NCI-H2081 (cell line): ENCODE measurements at regions not wholly inside any gene's neighbourhood (a gene's known extent, or its start where the extent isn't known, plus 50 kb on each side); places are given as distances from the start of the nearest gene placed in this dataset.
"Not testable (repeated sequence)": the region's sequence is repeated elsewhere in the genome, so short reads cannot be mapped to it uniquely, and the experiment has no call there.

Experiments
- DNase-seq, 2 experiments: peaks; one replicate each; lab custom pipeline; 2025; lab: John Stamatoyannopoulos, UW

GRCh38 chr1:224535641-224536040 lies 80.5 kb upstream of the CNIH3 start:
- DNase-seq = no peak

GRCh38 chr1:224539971-224540370 lies 76.1 kb upstream of the CNIH3 start:
- DNase-seq = no peak

GRCh38 chr1:224540535-224540934 lies 75.6 kb upstream of the CNIH3 start:
- DNase-seq = peak; percentile 62 to 86

GRCh38 chr1:224541072-224541790 lies 74.9 kb upstream of the CNIH3 start:
- DNase-seq = no peak

GRCh38 chr1:224541901-224542630 lies 74.1 kb upstream of the CNIH3 start:
- no peak for DNase-seq

GRCh38 chr1:224542783-224543440 lies 73.2 kb upstream of the CNIH3 start:
- DNase-seq = no peak

- no peak for DNase-seq
Observed at GRCh38 chr1:224543453-224543852, 72.7 kb upstream of the CNIH3 start.

- DNase-seq = no peak
Observed at GRCh38 chr1:224544346-224545110, 71.6 kb upstream of the CNIH3 start.

- no peak for DNase-seq
Observed at GRCh38 chr1:224545571-224545970, 70.5 kb upstream of the CNIH3 start.

GRCh38 chr1:224548676-224549075 lies 67.4 kb upstream of the CNIH3 start:
- DNase-seq = no peak

GRCh38 chr1:224551189-224551588 lies 64.9 kb upstream of the CNIH3 start:
- DNase-seq = not testable (repeated sequence)

GRCh38 chr1:224554056-224554455 lies 62.1 kb upstream of the CNIH3 start:
- DNase-seq = no peak

GRCh38 chr1:224554620-224555259 lies 61.4 kb upstream of the CNIH3 start:
- no peak for DNase-seq

GRCh38 chr1:224558904-224559303 lies 57.2 kb upstream of the CNIH3 start:
- no peak for DNase-seq

GRCh38 chr1:224559981-224560728 lies 56.0 kb upstream of the CNIH3 start:
- DNase-seq = no peak

GRCh38 chr1:224562881-224563280 lies 53.2 kb upstream of the CNIH3 start:
- DNase-seq = not testable (repeated sequence)

GRCh38 chr1:224563666-224564065 lies 52.5 kb upstream of the CNIH3 start:
- no peak for DNase-seq

- DNase-seq = no peak
Observed at GRCh38 chr1:224564454-224565084, 51.5 kb upstream of the CNIH3 start.

- no peak for DNase-seq
Observed at GRCh38 chr1:224565186-224565585, 50.9 kb upstream of the CNIH3 start.

GRCh38 chr1:224565611-224566406 lies 50.3 kb upstream of the CNIH3 start:
- no peak for DNase-seq
